Liver (tissue), 8 donors: ENCODE measurements at regions not wholly inside any gene's neighbourhood (a gene's known extent, or its start where the extent isn't known, plus 50 kb on each side); places are given as distances from the start of the nearest gene placed in this dataset.

Experiments used
- DNase-seq: peaks from one replicate; pipeline ENCODE4 v3.0.0-alpha.2; 2017; ENCODE audit warnings: low spot score
- H3K27ac ChIP-seq, 2 donors: one replicate each; pipeline ENCODE4 v1.7.0; 2013; ENCODE audit warnings: inconsistent platforms in 2 of 2, low read length in 2 of 2, control low read depth in 1 of 2, low read depth in 1 of 2, mild to moderate bottlenecking in 1 of 2
- H3K27me3 ChIP-seq, 4 donors: one replicate each; pipeline versions ENCODE4 v1.6.1 to v1.7.0; 2013; ENCODE audit warnings: low read length in 3 of 4, inconsistent platforms in 1 of 4, mild to moderate bottlenecking in 1 of 4, moderate library complexity in 1 of 4; ENCODE audit not compliant: control insufficient read depth in 4 of 4, insufficient read depth in 4 of 4
- H3K36me3 ChIP-seq, 4 donors: one replicate each; pipeline versions ENCODE4 v1.6.1 to v1.7.0; 2013; ENCODE audit warnings: low read length in 3 of 4, mild to moderate bottlenecking in 3 of 4, low read depth in 1 of 4, moderate library complexity in 1 of 4; ENCODE audit not compliant: control insufficient read depth in 4 of 4, insufficient read depth in 3 of 4
- H3K4me1 ChIP-seq, 4 donors: one replicate each; pipeline versions ENCODE4 v1.6.1 to v1.7.0; 2013; ENCODE audit warnings: low read length in 3 of 4, mild to moderate bottlenecking in 3 of 4, moderate library complexity in 1 of 4; ENCODE audit not compliant: control insufficient read depth in 4 of 4, insufficient read depth in 4 of 4
- H3K4me3 ChIP-seq, 3 donors: one replicate each; pipeline versions ENCODE4 v1.6.1 to v1.7.0; 2013; ENCODE audit warnings: low read length in 3 of 3, control low read depth in 1 of 3, low read depth in 1 of 3, mild to moderate bottlenecking in 1 of 3
- H3K9ac ChIP-seq, 2 donors: one replicate each; pipeline ENCODE4 v1.7.0; 2013; ENCODE audit warnings: low read length in 2 of 2, mild to moderate bottlenecking in 2 of 2, moderate library complexity in 2 of 2, control low read depth in 1 of 2, low read depth in 1 of 2
- H3K9me3 ChIP-seq, 4 donors: one replicate each; pipeline versions ENCODE4 v1.6.1 to v1.7.0; 2013; ENCODE audit warnings: low read length in 3 of 4; ENCODE audit not compliant: control insufficient read depth in 4 of 4
- ATF3 ChIP-seq: IDR thresholded peaks from 2 replicates; pipeline ENCODE4 v1.6.1; 2016; ENCODE audit warnings: antibody characterized with exemption
- CTCF ChIP-seq: fragments of 150-350 bp; IDR thresholded peaks from 2 replicates; pipeline ENCODE4 v1.5.1; 2017; ENCODE audit warnings: improper control_type of control experiment, low read depth, low read length; ENCODE audit not compliant: missing input control
- FOXA2 ChIP-seq: IDR thresholded peaks from 2 replicates; pipeline ENCODE4 v1.6.1; 2016; ENCODE audit warnings: antibody characterized with exemption
- GABPA ChIP-seq, 2 donors: IDR thresholded peaks in 1 of 2; conservative IDR thresholded peaks in 1 of 2; 2 replicates each; pipeline ENCODE4 v1.6.1; 2016; ENCODE audit warnings: antibody characterized with exemption in 2 of 2, mild to moderate bottlenecking in 1 of 2, moderate library complexity in 1 of 2
- RAD21 ChIP-seq, 2 donors: IDR thresholded peaks; 2 replicates each; pipeline ENCODE4 v1.6.1; 2016; ENCODE audit warnings: antibody characterized with exemption in 2 of 2, mild to moderate bottlenecking in 2 of 2
- REST ChIP-seq: IDR thresholded peaks from 2 replicates; pipeline ENCODE4 v1.6.1; 2016; ENCODE audit warnings: antibody characterized with exemption, mild to moderate bottlenecking
- SP1 ChIP-seq: IDR thresholded peaks from 2 replicates; pipeline ENCODE4 v1.6.1; 2018; ENCODE audit warnings: antibody characterized with exemption, mild to moderate bottlenecking
- YY1 ChIP-seq: IDR thresholded peaks from 2 replicates; pipeline ENCODE4 v1.6.1; 2016; ENCODE audit warnings: antibody characterized with exemption, mild to moderate bottlenecking
- WGBS: extraction: QIAGEN DNeasy Blood & Tissue Kit; methylation state at CpG from one replicate; pipeline ENCODE4 v1.1.7; 2013; 5-methylcytosine and 5-hydroxymethylcytosine counted together
- donor health status: healthy.
- donor health status: healthy.
- donor health status: healthy.
- donor health status: healthy.
- donor health status: healthy.

GRCh38 chr20:39829661-39830060, 859.4 kb downstream of the MAFB start:
- no peak for TF ChIP-seq GABPA (IDR thresholded peaks at IDR 0.05 in 1 of 2, conservative IDR thresholded peaks at IDR 0.05 in 1 of 2)
- TF ChIP-seq CTCF, result no peak
- TF ChIP-seq SP1, result no peak
- no peak for TF ChIP-seq REST
- no peak for TF ChIP-seq ATF3
- TF ChIP-seq YY1, result no peak
- H3K36me3 ChIP-seq, result no peaks in the 10 kb centered on the region

GRCh38 chr20:39829256-39829655, 859.8 kb downstream of the MAFB start:
- 47% methylated on average over 3 of the region's 3 CpGs for WGBS
- no peak for TF ChIP-seq REST
- peak; percentile 55 to 60 for TF ChIP-seq RAD21 (IDR thresholded peaks at IDR 0.05)
- Histone ChIP-seq H3K9me3 (no peaks in the 10 kb centered on the region), H3K9ac (no peak overlapping the region), H3K27me3 (no peaks in the 10 kb centered on the region), H3K36me3 (no peaks in the 10 kb centered on the region), H3K4me3 (no peak overlapping the region), H3K27ac (no peak overlapping the region), H3K4me1 (no peaks in the 10 kb centered on the region)
- no peak for DNase-seq

More at GRCh38 chr20:39829661-39830060, 859.4 kb downstream of the MAFB start:
- WGBS, result 47% methylated on average over 3 of the region's 3 CpGs
- H3K9me3 ChIP-seq, result no peaks in the 10 kb centered on the region
- H3K4me3 ChIP-seq, result no peak overlapping the region
- no peaks in the 10 kb centered on the region for H3K27me3 ChIP-seq
- no peak overlapping the region for H3K27ac ChIP-seq
- H3K9ac ChIP-seq, result no peak overlapping the region
- DNase-seq, result no peak
- H3K4me1 ChIP-seq, result no peaks in the 10 kb centered on the region

GRCh38 chr20:39825950-39826349, 863.1 kb downstream of the MAFB start:
- Histone ChIP-seq H3K9ac (no peak overlapping the region), H3K4me3 (no peak overlapping the region), H3K9me3 (no peaks in the 10 kb centered on the region), H3K36me3 (no peaks in the 10 kb centered on the region), H3K27ac (no peak overlapping the region), H3K4me1 (no peaks in the 10 kb centered on the region), H3K27me3 (no peaks in the 10 kb centered on the region)
- TF ChIP-seq FOXA2, result no peak
- no peak for DNase-seq
- WGBS, result 76% methylated on average over 3 of the region's 3 CpGs
